ENCODE measurements at regions not wholly inside any gene's neighbourhood (a gene's known extent, or its start where the extent isn't known, plus 50 kb on each side); places are given as distances from the start of the nearest gene placed in this dataset.

GRCh38 chr1:219292341-219292740 is 118.7 kb downstream of the LYPLAL1 start:
- no peaks in the 10 kb centered on the region for H3K79me2 ChIP-seq (ENCODE audit: low read depth)
- no peaks in the 10 kb centered on the region for H4K20me1 ChIP-seq (ENCODE audit: low read depth)
- H3K36me3 Mint-ChIP-seq = no peaks in the 10 kb centered on the region
- H3K4me3 Mint-ChIP-seq = no peak overlapping the region
- no peak overlapping the region for H3K9ac ChIP-seq
- no peaks in the 10 kb centered on the region for H3K9me3 ChIP-seq (ENCODE audit: low read depth)
- no peak overlapping the region for H3K4me2 ChIP-seq
- no peaks in the 10 kb centered on the region for H3K4me1 ChIP-seq
- no peaks in the 10 kb centered on the region for H3F3A ChIP-seq (ENCODE audit: low read depth)
- no peaks in the 10 kb centered on the region for H3K36me3 ChIP-seq
- H3K27me3 ChIP-seq = no peaks in the 10 kb centered on the region
- H3K4me3 ChIP-seq = no peak overlapping the region
- no peaks in the 10 kb centered on the region for H3K27me3 Mint-ChIP-seq (ENCODE audit: insufficient read depth, low read depth)
- no peak for TF ChIP-seq EZH2phosphoT487 (IDR thresholded peaks at IDR 0.05)
- no peak for TF ChIP-seq EZH2 (IDR thresholded peaks at IDR 0.05)
- TF ChIP-seq, protein P1, sequence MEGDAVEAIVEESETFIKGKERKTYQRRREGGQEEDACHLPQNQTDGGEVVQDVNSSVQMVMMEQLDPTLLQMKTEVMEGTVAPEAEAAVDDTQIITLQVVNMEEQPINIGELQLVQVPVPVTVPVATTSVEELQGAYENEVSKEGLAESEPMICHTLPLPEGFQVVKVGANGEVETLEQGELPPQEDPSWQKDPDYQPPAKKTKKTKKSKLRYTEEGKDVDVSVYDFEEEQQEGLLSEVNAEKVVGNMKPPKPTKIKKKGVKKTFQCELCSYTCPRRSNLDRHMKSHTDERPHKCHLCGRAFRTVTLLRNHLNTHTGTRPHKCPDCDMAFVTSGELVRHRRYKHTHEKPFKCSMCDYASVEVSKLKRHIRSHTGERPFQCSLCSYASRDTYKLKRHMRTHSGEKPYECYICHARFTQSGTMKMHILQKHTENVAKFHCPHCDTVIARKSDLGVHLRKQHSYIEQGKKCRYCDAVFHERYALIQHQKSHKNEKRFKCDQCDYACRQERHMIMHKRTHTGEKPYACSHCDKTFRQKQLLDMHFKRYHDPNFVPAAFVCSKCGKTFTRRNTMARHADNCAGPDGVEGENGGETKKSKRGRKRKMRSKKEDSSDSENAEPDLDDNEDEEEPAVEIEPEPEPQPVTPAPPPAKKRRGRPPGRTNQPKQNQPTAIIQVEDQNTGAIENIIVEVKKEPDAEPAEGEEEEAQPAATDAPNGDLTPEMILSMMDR (IDR thresholded peaks at IDR 0.05) = no peak
- no peak for DNase-seq (ENCODE audit: low spot score)
- H3K4me1 Mint-ChIP-seq = no peaks in the 10 kb centered on the region
- H3K27ac Mint-ChIP-seq = no peak overlapping the region
- no peak overlapping the region for H3K27ac ChIP-seq
- H3K9me3 Mint-ChIP-seq = no peaks in the 10 kb centered on the region
- no peak overlapping the region for H2AFZ ChIP-seq (replicated peaks)

GRCh38 chr1:219289171-219289570 is 115.5 kb downstream of the LYPLAL1 start:
- no peak overlapping the region for H3K4me2 ChIP-seq
- Mint-ChIP-seq H3K27me3 (ENCODE audit: insufficient read depth, low read depth) (no peaks in the 10 kb centered on the region), H3K9me3 (no peaks in the 10 kb centered on the region), H3K27ac (no peak overlapping the region), H3K4me3 (no peak overlapping the region), H3K4me1 (no peaks in the 10 kb centered on the region), H3K36me3 (no peaks in the 10 kb centered on the region)
- DNase-seq (ENCODE audit: low spot score) = no peak
- no peak overlapping the region for H2AFZ ChIP-seq (replicated peaks)
- H3K79me2 ChIP-seq (ENCODE audit: low read depth) = no peaks in the 10 kb centered on the region
- H4K20me1 ChIP-seq (ENCODE audit: low read depth) = no peaks in the 10 kb centered on the region
- no peaks in the 10 kb centered on the region for H3K4me1 ChIP-seq
- H3K27me3 ChIP-seq = no peaks in the 10 kb centered on the region
- H3K27ac ChIP-seq = no peak overlapping the region
- no peak overlapping the region for H3K9ac ChIP-seq
- no peaks in the 10 kb centered on the region for H3K9me3 ChIP-seq (ENCODE audit: low read depth)
- TF ChIP-seq EZH2 (IDR thresholded peaks at IDR 0.05) (no peak), EZH2phosphoT487 (IDR thresholded peaks at IDR 0.05) (no peak)
- TF ChIP-seq, protein P1 (IDR thresholded peaks at IDR 0.05) = no peak
- no peaks in the 10 kb centered on the region for H3K36me3 ChIP-seq
- H3K4me3 ChIP-seq = no peak overlapping the region
- H3F3A ChIP-seq (ENCODE audit: low read depth) = no peaks in the 10 kb centered on the region

DNA sequence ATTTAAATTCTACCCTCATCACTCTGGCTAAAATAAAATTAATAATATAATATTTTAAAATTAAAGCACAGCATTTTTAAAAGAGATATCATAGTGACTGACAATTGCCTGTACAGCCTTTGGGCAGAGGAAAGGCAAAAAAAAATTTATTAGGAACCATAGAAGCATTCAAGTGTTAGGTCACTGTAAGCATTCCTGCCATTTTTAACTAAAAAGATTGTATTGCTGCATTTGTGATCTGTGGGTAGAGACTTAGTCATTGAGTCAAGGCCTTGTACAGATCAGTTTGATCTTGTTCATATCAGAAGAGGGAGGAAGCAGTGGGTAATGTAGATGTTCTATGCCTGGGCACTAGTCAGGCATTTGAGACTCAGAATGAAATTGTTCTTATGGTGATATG is 109.9 kb downstream of the LYPLAL1 start:
- TF ChIP-seq EZH2 (IDR thresholded peaks at IDR 0.05) (no peak), EZH2phosphoT487 (IDR thresholded peaks at IDR 0.05) (no peak)
- TF ChIP-seq, protein P1 (IDR thresholded peaks at IDR 0.05) = no peak
- no peaks in the 10 kb centered on the region for H3K27me3 Mint-ChIP-seq (ENCODE audit: insufficient read depth, low read depth)
- no peaks in the 10 kb centered on the region for H3K36me3 Mint-ChIP-seq
- no peaks in the 10 kb centered on the region for H3K9me3 ChIP-seq (ENCODE audit: low read depth)
- H3K27ac Mint-ChIP-seq = no peak overlapping the region
- no peaks in the 10 kb centered on the region for H4K20me1 ChIP-seq (ENCODE audit: low read depth)
- no peak overlapping the region for H3K4me2 ChIP-seq
- H3K79me2 ChIP-seq (ENCODE audit: low read depth) = no peaks in the 10 kb centered on the region
- H3K4me3 Mint-ChIP-seq = no peak overlapping the region
- no peaks in the 10 kb centered on the region for H3K27me3 ChIP-seq
- no peak for DNase-seq (ENCODE audit: low spot score)
- no peak overlapping the region for H3K9ac ChIP-seq
- H2AFZ ChIP-seq (replicated peaks) = no peak overlapping the region
- no peaks in the 10 kb centered on the region for H3K4me1 Mint-ChIP-seq
- H3K9me3 Mint-ChIP-seq = no peaks in the 10 kb centered on the region
- no peaks in the 10 kb centered on the region for H3F3A ChIP-seq (ENCODE audit: low read depth)
- no peak overlapping the region for H3K27ac ChIP-seq
- H3K4me3 ChIP-seq = no peak overlapping the region
- H3K4me1 ChIP-seq = no peaks in the 10 kb centered on the region
- H3K36me3 ChIP-seq = no peaks in the 10 kb centered on the region

All from neural progenitor cell (in vitro differentiated cells).